ENCODE measurements at regions not wholly inside any gene's neighbourhood (a gene's known extent, or its start where the extent isn't known, plus 50 kb on each side); places are given as distances from the start of the nearest gene placed in this dataset.

- DNase-seq (ENCODE audit: low spot score) = no peak
Observed at GRCh38 chr9:135252980-135253304, 165.5 kb downstream of the OLFM1 start.

DNA sequence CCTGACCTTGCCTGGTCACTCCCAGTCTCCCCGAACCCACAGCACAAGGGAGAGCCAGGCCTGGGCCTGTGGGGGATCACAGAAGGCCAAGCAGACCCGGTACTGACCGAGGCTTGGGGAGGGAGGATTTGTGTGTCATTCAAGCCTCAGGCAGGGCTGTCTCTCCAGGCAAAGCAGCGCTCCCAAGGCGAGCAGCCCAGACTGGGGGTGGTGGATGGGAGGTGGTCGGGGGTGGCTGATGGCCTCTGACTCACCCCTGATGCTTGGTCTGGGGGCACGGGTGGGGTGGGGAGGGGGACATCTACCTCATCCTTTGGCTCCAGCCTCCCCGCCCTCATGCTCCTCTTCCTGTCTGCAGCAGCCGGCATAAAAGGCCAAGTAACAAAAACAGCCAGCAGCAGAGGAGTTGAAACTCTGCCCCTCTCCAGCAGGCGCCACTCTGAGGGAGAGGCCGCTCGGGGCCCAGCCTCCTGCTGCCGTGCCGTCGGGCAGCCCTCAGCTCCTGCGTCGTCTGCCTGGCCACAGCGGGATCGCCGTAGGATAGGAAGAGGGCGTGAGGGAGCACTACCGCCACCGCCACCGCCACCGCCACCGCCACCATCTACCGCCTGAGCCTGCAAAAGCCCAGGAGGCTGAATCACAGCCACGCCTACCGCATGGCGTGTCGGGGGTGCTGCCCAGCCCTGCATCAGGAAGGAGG lies 166.0 kb downstream of the OLFM1 start:
- DNase-seq (ENCODE audit: low spot score) = no peak

DNA sequence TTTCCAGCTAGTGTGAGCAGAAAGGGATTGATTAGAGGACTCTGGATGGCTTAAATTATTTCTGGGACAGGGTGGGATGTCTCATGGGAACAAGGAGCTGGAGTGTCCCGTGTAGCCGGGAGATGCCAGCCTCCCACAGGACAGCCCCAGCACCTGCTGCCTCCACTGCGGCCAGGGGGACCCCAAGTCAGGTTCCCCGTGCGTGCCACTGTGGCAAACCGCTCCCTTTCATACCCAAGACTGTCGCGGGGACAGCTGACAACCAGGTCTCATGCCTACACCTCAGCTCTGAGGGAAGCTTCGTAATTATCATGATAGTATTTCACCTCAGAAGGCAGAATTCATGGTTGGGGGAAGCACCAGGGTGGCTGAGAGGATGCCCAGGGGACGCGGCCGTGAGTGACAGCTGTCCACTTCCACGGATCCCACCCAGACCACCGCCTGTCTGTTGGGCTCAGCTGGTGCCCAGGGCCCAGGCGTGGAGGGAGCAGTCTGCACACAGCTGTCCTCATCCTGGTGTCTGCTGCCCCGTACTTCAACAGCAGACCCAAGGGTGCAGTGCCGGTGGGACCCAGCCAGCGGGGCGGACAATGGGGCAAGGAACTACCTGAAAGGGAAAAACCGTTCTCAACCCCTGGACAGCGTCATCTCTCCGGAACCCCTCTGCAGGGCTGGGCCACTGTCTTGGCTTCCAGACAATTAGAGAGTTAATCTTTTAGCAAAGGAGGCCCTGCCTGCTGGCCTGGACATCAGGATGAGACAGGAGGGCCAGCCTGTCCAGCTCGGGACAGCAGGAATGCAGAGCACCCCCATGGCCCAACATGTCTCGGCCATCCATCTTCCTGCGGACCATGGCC lies 166.9 kb downstream of the OLFM1 start:
- DNase-seq (ENCODE audit: low spot score) = no peak

GRCh38 chr9:135255033-135255840 lies 167.8 kb downstream of the OLFM1 start:
- DNase-seq (ENCODE audit: low spot score) = no peak

- DNase-seq (ENCODE audit: low spot score) = no peak
Observed at GRCh38 chr9:135255841-135256580, 168.5 kb downstream of the OLFM1 start.

- no peak for DNase-seq (ENCODE audit: low spot score)
Observed at GRCh38 chr9:135256581-135257354, 169.3 kb downstream of the OLFM1 start.

DNA sequence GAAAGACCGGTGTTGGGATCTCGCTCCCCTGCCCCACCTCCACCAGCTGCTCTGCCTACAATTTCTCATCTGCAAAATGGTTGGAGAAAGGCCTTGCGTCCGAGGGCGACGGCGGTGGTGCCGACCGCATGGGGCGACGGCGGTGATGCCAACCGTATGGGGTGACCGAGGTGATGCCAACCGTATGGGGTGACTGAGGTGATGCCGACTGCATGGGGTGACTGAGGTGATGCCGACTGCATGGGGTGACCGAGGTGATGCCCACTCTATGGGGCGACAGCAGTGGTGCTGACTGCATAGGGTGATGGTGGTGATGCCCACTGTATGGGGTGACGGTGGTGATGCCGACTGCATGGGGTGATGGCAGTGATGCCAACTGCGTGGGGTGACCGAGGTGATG lies 171.0 kb downstream of the OLFM1 start:
- no peak for DNase-seq (ENCODE audit: low spot score)

- no peak for DNase-seq (ENCODE audit: low spot score)
Observed at GRCh38 chr9:135259273-135259672, 171.8 kb downstream of the OLFM1 start.

- DNase-seq (ENCODE audit: low spot score) = no peak
Observed at GRCh38 chr9:135260221-135261180, 173.0 kb downstream of the OLFM1 start.

DNA sequence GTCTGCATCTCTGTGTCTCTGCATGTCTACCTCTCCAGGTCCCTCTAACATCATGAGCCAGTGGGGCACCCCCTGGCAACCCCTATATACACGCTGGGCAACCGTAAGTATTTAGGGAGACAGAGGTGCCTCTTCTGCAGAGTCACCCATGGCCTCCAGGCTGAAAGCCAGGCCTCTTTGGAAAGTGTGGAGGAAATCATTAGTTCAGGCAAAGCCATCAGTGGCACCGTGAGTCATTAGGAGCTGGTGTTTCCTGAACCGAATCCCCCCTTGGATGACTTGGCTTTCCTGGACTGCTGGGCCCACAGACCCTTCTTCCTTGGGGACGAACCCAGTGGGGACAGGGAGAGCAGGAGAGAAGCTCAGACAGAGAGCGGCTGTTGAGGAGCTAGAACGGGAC lies 174.8 kb downstream of the OLFM1 start:
- no peak for DNase-seq (ENCODE audit: low spot score)

DNA sequence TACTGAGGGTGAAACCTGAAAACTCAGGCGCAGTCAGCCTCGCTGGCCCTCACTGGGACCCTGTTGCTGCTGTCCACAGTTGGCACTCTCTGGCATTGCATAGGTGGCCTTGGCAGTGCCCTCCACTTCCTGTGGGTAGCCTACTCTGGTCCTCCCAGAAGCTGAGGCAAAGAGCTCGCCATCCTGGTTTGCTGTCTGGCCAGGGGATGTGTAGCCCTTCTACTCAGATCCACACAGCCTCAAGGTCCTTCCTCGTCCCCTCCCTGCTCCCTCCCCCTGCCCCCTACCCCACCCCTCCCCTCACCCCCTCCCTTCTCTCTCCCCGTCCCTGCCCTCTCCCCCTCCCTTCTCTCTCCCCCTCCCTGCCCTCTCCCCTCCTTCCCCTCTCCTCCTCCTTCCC lies 176.0 kb downstream of the OLFM1 start:
- DNase-seq (ENCODE audit: low spot score) = no peak

- no peak for DNase-seq (ENCODE audit: low spot score)
Observed at GRCh38 chr9:135265931-135266330, 178.5 kb downstream of the OLFM1 start.

DNA sequence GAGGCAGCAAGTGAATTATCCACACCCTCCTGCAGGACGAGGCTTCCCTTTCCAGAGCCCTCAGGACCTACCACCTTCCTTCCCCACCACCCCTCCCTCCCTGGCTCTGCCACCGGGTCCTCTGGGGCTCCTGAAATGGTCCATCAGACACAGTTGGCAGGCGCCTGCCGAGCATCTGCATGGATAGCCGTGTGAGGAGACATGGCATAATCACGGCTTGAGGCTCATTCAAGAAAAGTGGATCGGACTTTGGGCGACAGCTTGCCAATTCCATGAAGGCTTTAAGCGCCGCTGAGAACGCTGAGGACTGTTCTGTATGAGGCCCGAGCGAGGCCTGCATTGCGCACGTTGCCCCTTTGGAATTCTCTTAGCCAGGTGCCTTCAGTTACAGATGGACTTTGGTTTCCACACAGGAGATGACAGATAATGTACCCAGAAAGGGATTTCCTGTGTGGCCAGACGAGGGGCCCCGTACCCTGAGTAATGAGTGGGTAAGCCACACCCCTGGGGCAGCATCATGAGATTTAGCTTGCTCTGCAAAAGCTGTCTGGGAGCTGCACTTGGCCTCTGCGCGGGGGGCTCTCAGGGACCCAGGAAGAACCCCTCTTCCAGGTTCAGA lies 179.8 kb downstream of the OLFM1 start:
- DNase-seq (ENCODE audit: low spot score) = no peak

GRCh38 chr9:135268031-135268430 lies 180.6 kb downstream of the OLFM1 start:
- DNase-seq (ENCODE audit: low spot score) = no peak

DNA sequence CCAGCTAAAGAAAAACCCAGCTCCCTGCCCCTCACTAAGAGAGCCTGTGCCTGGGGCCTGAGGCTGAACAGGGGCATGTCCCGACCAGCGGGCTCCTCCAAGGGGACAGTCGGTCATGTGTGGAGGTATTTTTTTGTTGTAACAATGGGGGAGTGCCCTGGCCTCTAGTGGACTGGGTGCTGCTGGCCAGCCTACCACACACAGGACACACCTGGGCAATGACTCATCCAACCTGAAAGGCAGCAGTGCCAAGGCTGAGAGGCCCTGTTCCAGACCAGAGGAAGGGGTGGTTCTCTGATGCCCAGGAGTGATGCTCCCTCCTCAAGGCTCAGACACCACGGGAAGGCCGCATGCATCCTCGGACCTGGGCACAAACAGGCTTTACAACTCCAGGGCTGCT lies 181.5 kb downstream of the OLFM1 start:
- no peak for DNase-seq (ENCODE audit: low spot score)

GRCh38 chr9:135269912-135270830 lies 182.7 kb downstream of the OLFM1 start:
- DNase-seq (ENCODE audit: low spot score) = no peak

GRCh38 chr9:135271425-135271824 lies 184.0 kb downstream of the OLFM1 start:
- no peak for DNase-seq (ENCODE audit: low spot score)

GRCh38 chr9:135272608-135273007 lies 185.1 kb downstream of the OLFM1 start:
- DNase-seq (ENCODE audit: low spot score) = no peak

DNA sequence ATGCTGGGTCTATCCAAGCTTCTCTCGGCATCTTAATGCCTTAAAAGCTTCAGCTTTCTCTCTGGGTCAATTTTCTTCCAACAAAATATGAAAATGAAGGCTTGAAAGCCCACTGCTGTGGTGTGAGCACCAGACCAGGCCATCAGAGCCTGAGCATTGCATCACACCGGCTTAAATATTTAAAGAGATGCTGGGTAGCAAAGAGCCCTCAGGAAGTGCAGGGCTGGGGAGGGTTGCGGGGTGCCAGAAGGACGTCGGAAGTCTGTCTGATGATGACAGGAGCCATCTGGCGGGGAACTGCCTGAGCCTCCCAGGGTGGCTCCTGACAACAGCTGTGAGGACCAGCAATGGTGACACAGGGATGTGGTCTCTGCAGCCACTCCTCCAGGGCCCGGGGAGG lies 185.5 kb downstream of the OLFM1 start:
- DNase-seq (ENCODE audit: low spot score) = no peak
